ENCODE measurements at regions not wholly inside any gene's neighbourhood (a gene's known extent, or its start where the extent isn't known, plus 50 kb on each side); places are given as distances from the start of the nearest gene placed in this dataset.

DNA sequence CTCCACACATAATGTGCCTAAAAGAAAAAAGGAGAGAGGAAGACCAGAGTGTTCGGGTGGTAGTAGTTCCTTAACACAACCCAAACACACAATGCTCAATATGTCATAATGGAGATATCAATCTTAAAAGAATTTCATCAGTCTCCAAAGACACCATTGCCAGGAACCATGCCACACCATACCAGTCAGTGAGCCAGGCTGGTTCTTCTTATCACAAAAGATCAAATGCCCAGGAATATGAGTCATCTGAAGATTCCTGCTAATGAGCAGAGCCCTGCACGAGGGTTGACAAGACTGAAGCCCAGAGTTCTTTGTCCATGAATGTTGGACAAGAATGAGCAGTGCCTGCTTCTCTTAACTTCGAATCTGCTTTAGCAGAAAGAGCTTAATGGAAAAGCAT is 262.3 kb downstream of the ZNF516 start:
- TF ChIP-seq CTCF (IDR thresholded peaks at IDR 0.05) (no peak), POLR2A (IDR thresholded peaks at IDR 0.05) (no peak)
